ENCODE measurements at regions not wholly inside any gene's neighbourhood (a gene's known extent, or its start where the extent isn't known, plus 50 kb on each side); places are given as distances from the start of the nearest gene placed in this dataset.

GRCh38 chr11:43582024-43582862, 98.3 kb upstream of the HSD17B12 start:
- H3K4me3 ChIP-seq (ENCODE audit: low read depth, low read length), result no peak overlapping the region
- no peak for TF ChIP-seq CTCF (IDR thresholded peaks at IDR 0.05; ENCODE audit: low read depth, low read length, missing control alignments)
- in situ Hi-C loops (cut with HindIII; ENCODE audit: low sequenced_read_pairs), result no loop called here
- DNase-seq (ENCODE audit: low read depth), result no peak

GRCh38 chr11:43582863-43583462, 97.6 kb upstream of the HSD17B12 start:
- in situ Hi-C loops (cut with HindIII; ENCODE audit: low sequenced_read_pairs), result no loop called here
- H3K4me3 ChIP-seq (ENCODE audit: low read depth, low read length), result no peak overlapping the region
- no peak for TF ChIP-seq CTCF (IDR thresholded peaks at IDR 0.05; ENCODE audit: low read depth, low read length, missing control alignments)
- no peak for DNase-seq (ENCODE audit: low read depth)

- H3K4me3 ChIP-seq (ENCODE audit: low read depth, low read length), result no peak overlapping the region
- DNase-seq (ENCODE audit: low read depth), result no peak
- TF ChIP-seq CTCF (IDR thresholded peaks at IDR 0.05; ENCODE audit: low read depth, low read length, missing control alignments), result no peak
- in situ Hi-C loops (cut with HindIII; ENCODE audit: low sequenced_read_pairs), result no loop called here
These were observed 97.0 kb upstream of the HSD17B12 start for GRCh38 chr11:43583548-43583947.

GRCh38 chr11:43585877-43586608, 94.5 kb upstream of the HSD17B12 start:
- TF ChIP-seq CTCF (IDR thresholded peaks at IDR 0.05; ENCODE audit: low read depth, low read length, missing control alignments), result no peak
- no peak for DNase-seq (ENCODE audit: low read depth)
- in situ Hi-C loops (cut with HindIII; ENCODE audit: low sequenced_read_pairs), result no loop called here
- no peak overlapping the region for H3K4me3 ChIP-seq (ENCODE audit: low read depth, low read length)

GRCh38 chr11:43589601-43590250, 90.8 kb upstream of the HSD17B12 start:
- no peak overlapping the region for H3K4me3 ChIP-seq (ENCODE audit: low read depth, low read length)
- in situ Hi-C loops (cut with HindIII; ENCODE audit: low sequenced_read_pairs), result no loop called here
- TF ChIP-seq CTCF (IDR thresholded peaks at IDR 0.05; ENCODE audit: low read depth, low read length, missing control alignments), result no peak
- DNase-seq (ENCODE audit: low read depth), result no peak

- DNase-seq (ENCODE audit: low read depth), result no peak
- no peak overlapping the region for H3K4me3 ChIP-seq (ENCODE audit: low read depth, low read length)
- no peak for TF ChIP-seq CTCF (IDR thresholded peaks at IDR 0.05; ENCODE audit: low read depth, low read length, missing control alignments)
- in situ Hi-C loops (cut with HindIII; ENCODE audit: low sequenced_read_pairs), result no loop called here
These were observed 79.0 kb upstream of the HSD17B12 start for GRCh38 chr11:43601511-43601910.
